H1 (cell line): ENCODE measurements at regions not wholly inside any gene's neighbourhood (a gene's known extent, or its start where the extent isn't known, plus 50 kb on each side); places are given as distances from the start of the nearest gene placed in this dataset.

Source experiments
- CTCF ChIA-PET: fragments of 300-600 bp; sonication (Branson Sonifier 250); formaldehyde crosslinking; loops from one replicate; lab custom pipeline; 2021; ENCODE audit not compliant: partially characterized antibody; lab: Charles Lee
- POLR2A ChIA-PET: fragments of 300-600 bp; sonication (Branson Sonifier 250); formaldehyde crosslinking; loops from one replicate; lab custom pipeline; 2021; ENCODE audit warnings: inconsistent platforms; ENCODE audit not compliant: partially characterized antibody; lab: Charles Lee
- DNase-seq, 2 experiments: peaks; one replicate each; pipeline versions ENCODE4 v3.0.0 to v3.0.0-alpha.2; 2010 to 2022; ENCODE audit warnings: low spot score in 2 of 2, low read depth in 1 of 2, mixed read lengths in 1 of 2
- FAIRE-seq: peaks from 2 replicates; lab custom pipeline; 2011; peaks lifted over from hg19 to GRCh38; lab: Jason Lieb, UNC
- H2AFZ ChIP-seq: 2 replicates; pipeline ENCODE4 v1.8.1; 2012; ENCODE audit warnings: low read length, inconsistent platforms
- H2AK5ac ChIP-seq: 2 replicates; pipeline ENCODE4 v1.6.1; 2013; ENCODE audit warnings: low read depth, low read length
- H2BK120ac ChIP-seq: replicated peaks from 2 replicates; pipeline ENCODE3; 2013; ENCODE audit warnings: low read depth, low read length, inconsistent platforms
- H2BK12ac ChIP-seq: 2 replicates; pipeline ENCODE4 v1.6.1; 2013; ENCODE audit warnings: low read depth, low read length
- H2BK15ac ChIP-seq: 2 replicates; pipeline ENCODE4 v1.6.1; 2013; ENCODE audit warnings: low read length
- H2BK20ac ChIP-seq: 2 replicates; pipeline ENCODE4 v1.6.1; 2013; ENCODE audit warnings: low read length
- H2BK5ac ChIP-seq: 2 replicates; pipeline ENCODE4 v1.6.1; 2013; ENCODE audit warnings: low read depth, low read length
- H3K14ac ChIP-seq: 2 replicates; pipeline ENCODE4 v1.6.1; 2013; ENCODE audit warnings: inconsistent platforms; ENCODE audit not compliant: insufficient read length
- H3K18ac ChIP-seq: 2 replicates; pipeline ENCODE4 v1.6.1; 2013; ENCODE audit warnings: low read length; ENCODE audit errors: extremely low read depth
- H3K23ac ChIP-seq: 2 replicates; pipeline ENCODE4 v1.6.1; 2013; ENCODE audit warnings: inconsistent platforms; ENCODE audit not compliant: insufficient read length
- H3K23me2 ChIP-seq: 2 replicates; pipeline ENCODE4 v1.6.1; 2013; ENCODE audit warnings: low read depth, low read length
- H3K27ac ChIP-seq: 2 replicates; pipeline ENCODE4 v1.6.1; 2011; ENCODE audit warnings: low read depth, low read length, inconsistent platforms
- H3K27me3 ChIP-seq, 4 experiments: replicated peaks in 1 of 4; 1 replicate in 1 of 4; 2 replicates in 3 of 4; pipeline versions ENCODE4 v1.6.1 to v1.8.1; 2011 to 2013; ENCODE audit warnings: low read length in 3 of 4, mild to moderate bottlenecking in 3 of 4, inconsistent platforms in 2 of 4, mixed read lengths in 2 of 4, moderate library complexity in 1 of 4; ENCODE audit not compliant: control insufficient read depth in 3 of 4, insufficient read depth in 3 of 4; ENCODE audit errors: extremely low read depth in 1 of 4
- H3K36me3 ChIP-seq, 4 experiments: 2 replicates each; pipeline versions ENCODE4 v1.6.1 to v1.8.1; 2011 to 2013; ENCODE audit warnings: mild to moderate bottlenecking in 4 of 4, low read length in 3 of 4, moderate library complexity in 2 of 4, control low read depth in 1 of 4, inconsistent platforms in 1 of 4; ENCODE audit not compliant: insufficient read depth in 4 of 4, control insufficient read depth in 2 of 4
- H3K4ac ChIP-seq: replicated peaks from 2 replicates; pipeline ENCODE3; 2013; ENCODE audit warnings: low read length, low read depth, mixed read lengths, inconsistent platforms; ENCODE audit not compliant: insufficient read length
- H3K4me1 ChIP-seq, 4 experiments: replicated peaks in 1 of 4; 1 replicate in 1 of 4; 2 replicates in 3 of 4; pipeline versions ENCODE4 v1.6.1 to v1.8.1; 2011 to 2013; ENCODE audit warnings: low read length in 3 of 4, inconsistent platforms in 2 of 4, mixed read lengths in 1 of 4; ENCODE audit not compliant: insufficient read depth in 4 of 4, control insufficient read depth in 3 of 4
- H3K4me2 ChIP-seq, 2 experiments: 2 replicates each; pipeline versions ENCODE4 v1.6.1 to v1.8.1; 2011 to 2013; ENCODE audit warnings: low read depth in 2 of 2, low read length in 2 of 2, control low read depth in 1 of 2, inconsistent platforms in 1 of 2, mild to moderate bottlenecking in 1 of 2; ENCODE audit not compliant: insufficient read depth in 1 of 2
- H3K4me3 ChIP-seq, 4 experiments: fragments of 200-600, 300-600 bp in 1 of 4; sonication (generic), shearing (Covaris generic), sonication (Bioruptor Twin) in 1 of 4; 2 replicates each; pipeline versions ENCODE4 v1.5.1 to v1.8.1; 2011 to 2016; ENCODE audit warnings: low read length in 4 of 4, low read depth in 3 of 4, control low read depth in 2 of 4, inconsistent platforms in 2 of 4, mild to moderate bottlenecking in 2 of 4, mixed read lengths in 1 of 4, moderate library complexity in 1 of 4; ENCODE audit not compliant: insufficient read depth in 2 of 4; ENCODE audit errors: extremely low read depth in 1 of 4
- H3K56ac ChIP-seq: replicated peaks from 2 replicates; pipeline ENCODE3; 2013; ENCODE audit warnings: low read depth, mild to moderate bottlenecking, mixed read lengths, low read length, inconsistent platforms; ENCODE audit not compliant: insufficient read length
- H3K79me1 ChIP-seq: 2 replicates; pipeline ENCODE4 v1.6.1; 2013; ENCODE audit warnings: low read depth, low read length, control low read depth
- H3K79me2 ChIP-seq, 2 experiments: 2 replicates each; pipeline versions ENCODE4 v1.6.1 to v1.8.1; 2012 to 2013; ENCODE audit warnings: low read length in 2 of 2, mild to moderate bottlenecking in 2 of 2, inconsistent platforms in 1 of 2; ENCODE audit not compliant: insufficient read depth in 2 of 2, control insufficient read depth in 1 of 2
- H3K9ac ChIP-seq, 4 experiments: replicated peaks in 1 of 4; 1 replicate in 1 of 4; 2 replicates in 3 of 4; pipeline versions ENCODE4 v1.6.1 to v1.8.1; 2011 to 2013; ENCODE audit warnings: low read depth in 3 of 4, low read length in 3 of 4, control low read depth in 2 of 4, mild to moderate bottlenecking in 2 of 4, moderate library complexity in 2 of 4, inconsistent platforms in 1 of 4; ENCODE audit errors: extremely low read depth in 1 of 4
- H3K9me3 ChIP-seq, 2 experiments: 2 replicates each; pipeline versions ENCODE4 v1.6.1 to v1.8.1; 2012 to 2013; ENCODE audit warnings: mild to moderate bottlenecking in 2 of 2, moderate library complexity in 2 of 2, control low read depth in 1 of 2, inconsistent platforms in 1 of 2, low read depth in 1 of 2, low read length in 1 of 2, mixed read lengths in 1 of 2; ENCODE audit not compliant: insufficient read depth in 2 of 2
- H4K20me1 ChIP-seq, 2 experiments: replicated peaks in 1 of 2; 2 replicates each; pipeline versions ENCODE3 to v1.8.1; 2011 to 2013; ENCODE audit warnings: inconsistent platforms in 2 of 2, low read length in 2 of 2, mild to moderate bottlenecking in 1 of 2; ENCODE audit not compliant: insufficient read depth in 2 of 2, control insufficient read depth in 1 of 2
- H4K5ac ChIP-seq: 2 replicates; pipeline ENCODE4 v1.6.1; 2013; ENCODE audit warnings: low read length, low read depth, mixed read lengths, inconsistent platforms; ENCODE audit not compliant: insufficient read length
- H4K8ac ChIP-seq: 2 replicates; pipeline ENCODE4 v1.8.0; 2013; ENCODE audit warnings: mild to moderate bottlenecking, moderate library complexity, low read length, inconsistent platforms; ENCODE audit not compliant: insufficient read depth; ENCODE audit errors: extremely low read depth
- H4K91ac ChIP-seq: replicated peaks from 2 replicates; pipeline ENCODE3; 2013; ENCODE audit warnings: low read length, mixed read lengths, inconsistent platforms; ENCODE audit not compliant: insufficient read length
- ASH2L ChIP-seq: fragments of 200-600, 300-600 bp; sonication (generic); IDR thresholded peaks from one replicate; pipeline ENCODE4 v1.7.1; 2017; ENCODE audit warnings: low read length
- POLR2A ChIP-seq, 2 experiments: IDR thresholded peaks; 1 replicate in 1 of 2; 2 replicates in 1 of 2; pipeline ENCODE4 v1.6.1; 2011; ENCODE audit warnings: low read depth in 2 of 2, low read length in 2 of 2, mild to moderate bottlenecking in 2 of 2; ENCODE audit errors: control extremely low read depth in 1 of 2
- RNF2 ChIP-seq: fragments of 200-900, 300-1000 bp; sonication (generic); IDR thresholded peaks from 2 replicates; pipeline ENCODE4 v1.7.1; 2016; ENCODE audit warnings: borderline replicate concordance, low read depth, mild to moderate bottlenecking, antibody characterized with exemption, low read length; ENCODE audit not compliant: poor library complexity, severe bottlenecking; ENCODE audit errors: missing control alignments
- SIRT6 ChIP-seq: IDR thresholded peaks from one replicate; pipeline ENCODE4 v1.7.1; 2012; ENCODE audit warnings: low read length, inconsistent platforms
- SIX5 ChIP-seq: IDR thresholded peaks from 2 replicates; pipeline ENCODE4 v1.6.1; 2011; ENCODE audit warnings: mild to moderate bottlenecking, low read depth, low read length
- WGBS, 2 experiments: shearing (Covaris generic) in 1 of 2; methylation state at CpG; one replicate each; pipeline versions ENCODE4 v1.1.6 to v1.1.7; 2013 to 2015; ENCODE audit warnings: low lambda C conversion rate in 2 of 2, mixed read lengths in 2 of 2, inconsistent platforms in 1 of 2, low coverage in 1 of 2, missing lambda C conversion rate in 1 of 2; ENCODE audit not compliant: insufficient replicate concordance in 2 of 2, insufficient coverage in 1 of 2, insufficient read length in 1 of 2; ENCODE audit errors: extremely low coverage in 1 of 2, missing lambda C conversion rate in 1 of 2; 5-methylcytosine and 5-hydroxymethylcytosine counted together

- Histone ChIP-seq H3K4me1 (no peaks in the 10 kb centered on the region), H2AFZ (no peak overlapping the region), H2BK15ac (no peak overlapping the region), H3K27ac (no peak overlapping the region), H3K9ac (no peak overlapping the region), H3K79me1 (no peaks in the 10 kb centered on the region), H3K4me2 (no peak overlapping the region), H3K23me2 (no peaks in the 10 kb centered on the region), H2BK20ac (no peak overlapping the region), H4K5ac (no peak overlapping the region), H2BK120ac (no peak overlapping the region), H2BK12ac (no peak overlapping the region), H3K14ac (no peak overlapping the region), H3K23ac (no peak overlapping the region), H3K79me2 (no peaks in the 10 kb centered on the region), H2AK5ac (no peak overlapping the region), H3K36me3 (no peaks in the 10 kb centered on the region), H4K8ac (no peak overlapping the region), H3K9me3 (no peaks in the 10 kb centered on the region; a peak in 1 of 4 replicates), H3K4ac (no peak overlapping the region), H4K91ac (no peak overlapping the region), H3K18ac (no peak overlapping the region), H3K27me3 (no peaks in the 10 kb centered on the region), H3K56ac (no peak overlapping the region), H3K4me3 (no peak overlapping the region), H4K20me1 (no peaks in the 10 kb centered on the region), H2BK5ac (no peak overlapping the region)
- CTCF ChIA-PET = no interaction called here
- no peak for FAIRE-seq
- WGBS, 2 experiments = 88% methylated on average over 1 of the region's 1 CpG; no CpG with 5 or more reads in 1 of the 2 experiments
- POLR2A ChIA-PET = no interaction called here
- DNase-seq = no peak
- TF ChIP-seq RNF2 (no peak), ASH2L (no peak), SIRT6 (no peak), POLR2A (IDR thresholded peaks at IDR 0.05; ENCODE audit: control extremely low read depth in 1 of 2, low read depth in 2 of 2, low read length in 2 of 2) (no peak), SIX5 (no peak)
- TF ChIP-seq, all 59 proteins: peak for 0
Measured at GRCh38 chr12:87368259-87368658, 660.9 kb downstream of the C12orf50 start.
